ENCODE measurements at regions not wholly inside any gene's neighbourhood (a gene's known extent, or its start where the extent isn't known, plus 50 kb on each side); places are given as distances from the start of the nearest gene placed in this dataset.
"Not testable (repeated sequence)": the region's sequence is repeated elsewhere in the genome, so short reads cannot be mapped to it uniquely, and the experiment has no call there.

DNA sequence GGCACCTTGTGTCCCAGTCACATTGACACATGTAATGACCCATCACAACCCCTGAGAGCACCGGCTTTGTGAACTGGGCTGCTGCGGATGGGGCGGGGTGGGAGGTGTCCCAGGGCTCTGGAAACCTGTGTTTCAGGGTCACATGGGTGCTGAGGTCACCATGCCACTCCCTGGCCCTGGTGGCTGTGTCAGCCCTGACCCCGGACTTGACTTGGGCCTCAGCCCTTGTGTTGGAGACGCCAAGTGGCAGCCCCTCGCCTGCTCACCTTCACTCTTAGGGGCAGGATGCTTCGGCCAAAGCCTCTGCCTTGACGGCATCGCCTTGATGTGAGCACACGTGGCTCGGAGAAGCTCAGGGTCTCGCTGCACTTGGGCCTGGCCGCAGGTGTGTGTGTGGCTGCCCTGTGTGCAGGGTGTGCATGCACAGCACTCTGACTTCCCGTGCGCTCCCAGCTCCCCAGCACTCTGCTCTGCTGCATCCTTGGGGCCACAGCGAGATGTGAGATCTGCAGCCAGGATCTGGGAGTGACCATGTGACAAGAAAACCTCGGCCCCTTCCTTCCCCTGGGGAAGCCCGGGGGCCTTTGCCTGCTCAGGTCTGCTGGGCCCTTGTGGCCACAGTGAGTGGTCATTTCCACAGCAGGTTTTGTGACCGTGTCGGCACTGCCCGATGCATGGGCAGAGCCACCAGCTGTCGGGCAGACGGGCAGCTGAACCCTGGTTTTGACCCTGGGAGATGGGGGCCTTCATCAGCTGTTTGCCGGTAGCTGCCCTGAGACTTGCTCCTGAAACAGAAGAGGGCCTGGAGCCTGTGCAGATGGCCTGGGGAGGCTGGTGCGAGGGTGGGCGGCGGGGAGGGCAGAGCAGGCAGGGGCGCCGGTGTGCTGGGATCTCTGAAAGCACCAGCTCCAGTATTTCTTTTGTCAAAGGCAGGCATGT is 167.4 kb downstream of the KIF26A start:
- no peaks in the 10 kb centered on the region for H3K36me3 ChIP-seq (ENCODE audit: control insufficient read depth, insufficient read depth, low read length)
- no peak overlapping the region for H3K4me3 ChIP-seq (ENCODE audit: low read depth, low read length)
- H3K9ac ChIP-seq (ENCODE audit: low read depth, low read length): no peak overlapping the region
- no peaks in the 10 kb centered on the region for H3K9me3 ChIP-seq (ENCODE audit: control insufficient read depth, insufficient read depth, low read length)
- no peaks in the 10 kb centered on the region for H3K4me1 ChIP-seq (ENCODE audit: control insufficient read depth, insufficient read depth, low read length)
- H3K27me3 ChIP-seq (ENCODE audit: control insufficient read depth, insufficient read depth, low read length): no peaks in the 10 kb centered on the region

DNA sequence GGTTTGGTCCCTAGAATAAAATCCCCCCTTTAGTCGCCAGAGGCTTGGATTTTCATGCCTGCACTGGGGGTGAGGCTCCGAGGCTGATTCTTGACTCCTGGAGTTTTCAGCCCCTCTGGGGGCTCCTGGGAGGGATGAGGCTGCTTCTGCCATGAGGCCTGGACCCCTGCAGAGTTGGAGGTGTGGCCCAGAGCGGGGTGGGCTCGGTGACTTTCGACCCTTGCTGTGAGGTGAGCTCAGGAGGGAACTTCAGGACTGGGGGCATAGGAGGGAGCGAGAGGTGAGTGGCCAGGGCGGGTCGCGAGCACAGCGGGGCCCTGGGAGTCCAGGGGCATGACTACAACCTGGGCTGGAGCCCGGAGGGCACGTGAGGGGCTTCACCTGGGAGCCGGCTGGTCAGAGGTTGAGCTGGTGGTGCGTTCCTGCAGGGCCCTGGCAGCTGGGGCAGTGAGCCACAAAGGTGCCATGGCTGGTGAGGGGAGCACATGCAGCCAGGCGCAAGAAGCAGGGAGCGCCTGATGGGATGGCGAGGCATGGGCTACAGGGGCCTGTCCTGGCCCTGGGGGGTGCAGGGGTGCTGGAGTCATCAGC is 168.2 kb downstream of the KIF26A start:
- H3K4me1 ChIP-seq (ENCODE audit: control insufficient read depth, insufficient read depth, low read length): no peaks in the 10 kb centered on the region
- H3K27me3 ChIP-seq (ENCODE audit: control insufficient read depth, insufficient read depth, low read length): no peaks in the 10 kb centered on the region
- H3K9ac ChIP-seq (ENCODE audit: low read depth, low read length): no peak overlapping the region
- no peaks in the 10 kb centered on the region for H3K9me3 ChIP-seq (ENCODE audit: control insufficient read depth, insufficient read depth, low read length)
- H3K36me3 ChIP-seq (ENCODE audit: control insufficient read depth, insufficient read depth, low read length): no peaks in the 10 kb centered on the region
- H3K4me3 ChIP-seq (ENCODE audit: low read depth, low read length): no peak overlapping the region

DNA sequence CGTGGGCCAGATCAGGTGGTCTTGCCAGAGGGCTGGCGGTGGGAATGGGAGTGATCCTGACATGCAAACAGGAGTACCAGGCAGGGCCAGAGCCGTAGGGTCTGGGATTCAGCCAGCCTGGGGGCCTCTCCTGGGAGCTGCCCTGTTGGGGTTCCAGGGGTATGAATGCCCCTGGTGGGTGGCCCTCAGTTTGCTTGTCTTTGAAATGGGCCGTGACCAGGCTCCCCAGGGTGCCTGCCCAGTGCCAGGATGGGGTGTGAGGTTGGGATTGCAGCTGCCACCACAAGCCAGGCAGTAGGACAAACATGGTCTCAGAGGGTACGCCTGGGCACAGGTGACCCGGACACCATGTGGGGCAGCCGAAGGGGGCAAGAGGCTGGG is 168.8 kb downstream of the KIF26A start:
- H3K9ac ChIP-seq (ENCODE audit: low read depth, low read length): no peak overlapping the region
- no peaks in the 10 kb centered on the region for H3K36me3 ChIP-seq (ENCODE audit: control insufficient read depth, insufficient read depth, low read length)
- no peaks in the 10 kb centered on the region for H3K27me3 ChIP-seq (ENCODE audit: control insufficient read depth, insufficient read depth, low read length)
- no peaks in the 10 kb centered on the region for H3K9me3 ChIP-seq (ENCODE audit: control insufficient read depth, insufficient read depth, low read length)
- no peaks in the 10 kb centered on the region for H3K4me1 ChIP-seq (ENCODE audit: control insufficient read depth, insufficient read depth, low read length)
- no peak overlapping the region for H3K4me3 ChIP-seq (ENCODE audit: low read depth, low read length)

DNA sequence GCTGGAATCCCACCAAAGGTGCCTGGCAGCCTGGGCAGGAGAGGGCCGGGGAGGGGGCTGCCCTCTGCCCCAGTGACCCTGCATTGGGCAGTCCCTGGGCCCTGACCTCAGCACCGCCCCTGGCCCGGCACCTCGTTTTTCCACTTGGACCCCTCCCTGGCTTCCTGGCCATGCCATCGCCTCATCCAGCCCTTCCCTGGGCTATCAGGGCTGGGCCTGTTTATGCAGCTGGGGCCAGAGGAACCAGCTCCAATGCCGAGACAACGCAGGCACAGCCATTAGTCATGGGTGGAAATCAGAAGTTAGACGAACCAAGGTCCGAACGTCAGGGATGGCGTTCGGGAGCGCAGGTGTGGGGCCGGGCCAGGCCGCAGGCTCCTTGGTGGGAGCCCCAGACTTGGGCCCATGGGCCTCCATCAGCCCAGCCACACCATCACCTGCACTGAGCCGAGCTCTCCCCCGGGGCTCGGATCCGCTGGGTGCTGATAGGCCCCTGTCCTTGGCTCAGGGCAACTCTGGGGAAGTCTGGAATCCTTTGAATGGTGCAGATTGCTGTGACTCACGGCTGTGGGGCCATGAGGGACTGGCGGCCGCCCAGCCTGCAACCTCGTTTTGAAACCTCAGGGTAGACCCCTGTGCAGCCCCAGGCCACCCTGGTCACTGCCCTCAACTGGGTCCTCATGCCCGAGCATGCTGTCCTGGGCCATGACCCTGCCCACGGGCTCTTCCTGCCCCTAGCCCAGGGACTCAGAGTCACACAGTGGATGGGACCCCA is 169.4 kb downstream of the KIF26A start:
- Histone ChIP-seq H3K4me1 (ENCODE audit: control insufficient read depth, insufficient read depth, low read length) (no peaks in the 10 kb centered on the region), H3K27me3 (ENCODE audit: control insufficient read depth, insufficient read depth, low read length) (no peaks in the 10 kb centered on the region), H3K9me3 (ENCODE audit: control insufficient read depth, insufficient read depth, low read length) (no peaks in the 10 kb centered on the region), H3K9ac (ENCODE audit: low read depth, low read length) (no peak overlapping the region), H3K36me3 (ENCODE audit: control insufficient read depth, insufficient read depth, low read length) (no peaks in the 10 kb centered on the region), H3K4me3 (ENCODE audit: low read depth, low read length) (no peak overlapping the region)

DNA sequence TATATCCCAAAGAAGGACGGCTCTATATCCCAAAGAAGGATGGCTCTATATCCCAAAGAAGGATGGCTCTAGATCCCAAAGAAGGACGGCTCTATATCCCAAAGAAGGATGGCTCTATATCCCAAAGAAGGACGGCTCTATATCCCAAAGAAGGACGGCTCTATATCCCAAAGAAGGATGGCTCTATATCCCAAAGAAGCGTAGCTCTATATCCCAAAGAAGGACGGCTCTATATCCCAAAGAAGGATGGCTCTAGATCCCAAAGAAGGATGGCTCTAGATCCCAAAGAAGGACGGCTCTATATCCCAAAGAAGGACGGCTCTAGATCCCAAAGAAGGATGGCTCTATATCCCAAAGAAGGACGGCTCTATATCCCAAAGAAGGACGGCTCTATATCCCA is 170.1 kb downstream of the KIF26A start:
- not testable (repeated sequence) for H3K27me3 ChIP-seq (ENCODE audit: control insufficient read depth, insufficient read depth, low read length); H3K9me3 ChIP-seq (ENCODE audit: control insufficient read depth, insufficient read depth, low read length); H3K36me3 ChIP-seq (ENCODE audit: control insufficient read depth, insufficient read depth, low read length); H3K4me3 ChIP-seq (ENCODE audit: low read depth, low read length); H3K4me1 ChIP-seq (ENCODE audit: control insufficient read depth, insufficient read depth, low read length); H3K9ac ChIP-seq (ENCODE audit: low read depth, low read length)

DNA sequence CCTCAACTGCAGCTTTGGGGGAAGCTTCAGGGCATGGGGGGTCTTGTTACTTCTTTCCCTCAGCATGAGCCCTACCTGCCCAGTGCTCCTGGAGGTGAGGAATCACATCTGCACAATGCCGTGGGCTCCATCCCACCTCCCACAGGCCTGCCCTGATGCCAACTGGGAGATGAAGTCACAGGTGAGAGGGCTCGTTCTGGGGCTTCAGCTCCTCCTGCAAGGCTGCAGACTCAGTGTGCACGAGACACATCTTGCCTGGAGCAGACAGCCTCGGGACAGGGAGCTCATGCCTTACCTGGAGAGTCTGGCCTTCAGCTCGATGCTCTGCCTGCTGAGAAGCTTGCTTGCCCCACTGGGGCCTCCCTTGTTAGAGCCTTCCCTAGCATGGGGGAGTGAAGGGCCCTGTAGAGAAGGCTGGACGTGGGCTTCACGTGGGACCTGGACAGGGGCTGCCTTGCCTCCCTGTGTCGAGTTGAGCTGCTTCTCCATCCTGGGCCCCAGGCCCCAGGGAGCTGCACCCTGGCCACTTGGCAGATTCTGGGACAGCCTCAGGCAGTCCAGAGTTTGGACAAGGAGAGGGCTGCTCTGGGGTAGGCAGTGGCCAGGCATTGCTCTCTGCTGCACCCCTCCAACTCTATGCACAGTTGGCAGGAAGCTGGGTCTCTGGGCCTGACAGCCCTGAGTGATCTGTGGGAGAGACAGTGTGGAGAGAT is 171.4 kb downstream of the KIF26A start:
- no peak overlapping the region for H3K9ac ChIP-seq (ENCODE audit: low read depth, low read length)
- no peaks in the 10 kb centered on the region for H3K36me3 ChIP-seq (ENCODE audit: control insufficient read depth, insufficient read depth, low read length)
- no peak overlapping the region for H3K4me3 ChIP-seq (ENCODE audit: low read depth, low read length)
- H3K9me3 ChIP-seq (ENCODE audit: control insufficient read depth, insufficient read depth, low read length): no peaks in the 10 kb centered on the region
- H3K4me1 ChIP-seq (ENCODE audit: control insufficient read depth, insufficient read depth, low read length): no peaks in the 10 kb centered on the region
- H3K27me3 ChIP-seq (ENCODE audit: control insufficient read depth, insufficient read depth, low read length): no peaks in the 10 kb centered on the region

DNA sequence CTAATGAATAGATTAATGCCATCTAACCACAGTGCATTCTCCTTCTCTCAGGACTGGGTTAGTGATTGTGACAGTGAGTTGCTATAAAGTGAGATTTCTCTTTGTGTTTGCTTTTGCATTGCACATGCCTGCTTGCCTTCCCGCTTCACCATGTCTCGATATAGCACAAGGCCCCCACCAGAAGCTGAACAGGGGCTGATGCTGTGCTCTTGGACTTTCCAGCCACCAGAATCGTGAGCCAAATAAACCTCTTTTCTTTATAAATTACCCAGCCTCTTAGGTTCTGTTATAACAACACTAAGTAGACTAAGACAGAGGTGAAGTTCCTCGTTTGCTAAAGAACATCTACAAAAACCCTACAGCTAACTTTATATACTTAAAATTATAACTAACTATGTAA is 173.0 kb downstream of the KIF26A start:
- Histone ChIP-seq H3K4me3 (ENCODE audit: low read depth, low read length) (no peak overlapping the region), H3K36me3 (ENCODE audit: control insufficient read depth, insufficient read depth, low read length) (no peaks in the 10 kb centered on the region), H3K9me3 (ENCODE audit: control insufficient read depth, insufficient read depth, low read length) (no peaks in the 10 kb centered on the region), H3K27me3 (ENCODE audit: control insufficient read depth, insufficient read depth, low read length) (no peaks in the 10 kb centered on the region), H3K9ac (ENCODE audit: low read depth, low read length) (no peak overlapping the region), H3K4me1 (ENCODE audit: control insufficient read depth, insufficient read depth, low read length) (no peaks in the 10 kb centered on the region)

DNA sequence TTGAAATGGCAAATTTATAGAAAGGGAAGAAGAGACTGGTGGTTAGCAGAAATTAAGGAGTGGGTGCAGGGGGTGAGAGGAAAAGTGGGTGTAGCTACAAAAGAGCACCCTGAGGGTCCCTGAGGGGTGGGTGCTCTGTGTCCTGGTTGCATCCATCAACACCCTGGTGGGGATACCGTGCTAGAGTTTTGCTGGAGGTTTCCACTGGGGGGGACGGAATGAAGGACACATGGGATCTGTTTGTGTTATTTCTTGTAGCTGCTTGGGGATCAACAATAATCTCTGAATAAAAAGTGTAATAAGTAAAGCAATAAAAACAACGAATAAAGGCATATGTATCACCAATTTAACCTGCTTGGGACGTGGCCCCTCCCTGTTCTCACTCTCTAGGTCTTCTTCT is 175.3 kb downstream of the KIF26A start:
- Histone ChIP-seq H3K9ac (ENCODE audit: low read depth, low read length) (no peak overlapping the region), H3K4me1 (ENCODE audit: control insufficient read depth, insufficient read depth, low read length) (no peaks in the 10 kb centered on the region), H3K27me3 (ENCODE audit: control insufficient read depth, insufficient read depth, low read length) (no peaks in the 10 kb centered on the region), H3K9me3 (ENCODE audit: control insufficient read depth, insufficient read depth, low read length) (no peaks in the 10 kb centered on the region), H3K36me3 (ENCODE audit: control insufficient read depth, insufficient read depth, low read length) (no peaks in the 10 kb centered on the region), H3K4me3 (ENCODE audit: low read depth, low read length) (no peak overlapping the region)

DNA sequence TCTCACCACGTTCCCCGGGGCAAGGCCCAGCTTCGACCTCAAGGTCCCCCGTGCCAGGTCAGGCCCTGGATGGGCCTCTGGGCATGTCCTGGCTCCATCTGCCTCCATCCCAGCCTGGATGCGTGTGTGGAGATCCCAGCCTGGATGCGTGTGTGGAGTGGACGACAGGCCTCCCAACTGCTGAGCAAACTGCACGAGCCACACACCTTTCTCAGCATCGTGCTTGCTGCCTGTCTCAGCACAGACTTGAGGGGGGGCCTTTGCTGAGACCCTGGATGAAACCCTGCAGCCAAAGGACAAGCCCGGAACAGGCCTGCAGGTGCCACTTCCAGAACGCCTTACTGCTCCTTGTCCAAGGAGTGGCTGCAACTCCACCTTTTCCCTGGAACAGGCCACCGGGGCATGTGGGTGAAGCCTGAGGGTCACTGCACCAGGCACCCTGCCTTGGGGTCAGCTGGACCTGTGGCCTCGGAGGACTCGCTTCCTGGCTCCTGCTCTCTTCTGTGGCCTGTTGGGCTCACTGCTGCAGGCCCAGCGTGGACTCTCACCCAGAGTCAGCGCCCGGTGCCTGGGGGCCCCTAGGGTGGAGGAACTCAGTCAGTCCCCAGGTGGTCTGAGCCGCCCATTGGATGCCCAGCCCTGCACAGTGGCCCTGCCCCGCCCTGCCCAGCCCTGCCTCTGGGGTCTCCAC is 176.0 kb downstream of the KIF26A start:
- H3K9me3 ChIP-seq (ENCODE audit: control insufficient read depth, insufficient read depth, low read length): no peaks in the 10 kb centered on the region
- no peak overlapping the region for H3K4me3 ChIP-seq (ENCODE audit: low read depth, low read length)
- no peaks in the 10 kb centered on the region for H3K4me1 ChIP-seq (ENCODE audit: control insufficient read depth, insufficient read depth, low read length)
- no peak overlapping the region for H3K9ac ChIP-seq (ENCODE audit: low read depth, low read length)
- no peaks in the 10 kb centered on the region for H3K36me3 ChIP-seq (ENCODE audit: control insufficient read depth, insufficient read depth, low read length)
- no peaks in the 10 kb centered on the region for H3K27me3 ChIP-seq (ENCODE audit: control insufficient read depth, insufficient read depth, low read length)

DNA sequence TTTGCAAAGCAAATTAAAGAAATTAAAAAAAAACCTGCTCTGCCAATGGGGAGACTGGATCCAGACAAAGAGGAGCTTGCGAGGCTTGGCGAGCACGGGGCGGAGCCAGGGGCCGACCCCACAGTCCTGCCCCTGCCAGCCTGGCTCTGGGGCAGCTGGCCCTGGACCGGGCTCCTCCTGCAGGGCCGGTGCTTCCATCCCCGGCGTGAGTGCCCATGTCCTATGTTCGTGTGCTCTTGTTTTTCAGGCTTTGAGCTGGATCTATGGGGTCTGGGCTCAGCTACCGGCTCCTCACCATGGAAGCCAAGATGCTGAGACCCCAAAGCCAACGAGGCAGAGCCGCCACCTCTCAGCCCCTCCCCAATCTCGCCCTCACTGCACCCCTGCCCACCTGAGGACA is 176.8 kb downstream of the KIF26A start:
- no peak overlapping the region for H3K4me3 ChIP-seq (ENCODE audit: low read depth, low read length)
- no peaks in the 10 kb centered on the region for H3K9me3 ChIP-seq (ENCODE audit: control insufficient read depth, insufficient read depth, low read length)
- no peaks in the 10 kb centered on the region for H3K36me3 ChIP-seq (ENCODE audit: control insufficient read depth, insufficient read depth, low read length)
- no peaks in the 10 kb centered on the region for H3K27me3 ChIP-seq (ENCODE audit: control insufficient read depth, insufficient read depth, low read length)
- no peak overlapping the region for H3K9ac ChIP-seq (ENCODE audit: low read depth, low read length)
- H3K4me1 ChIP-seq (ENCODE audit: control insufficient read depth, insufficient read depth, low read length): no peaks in the 10 kb centered on the region

DNA sequence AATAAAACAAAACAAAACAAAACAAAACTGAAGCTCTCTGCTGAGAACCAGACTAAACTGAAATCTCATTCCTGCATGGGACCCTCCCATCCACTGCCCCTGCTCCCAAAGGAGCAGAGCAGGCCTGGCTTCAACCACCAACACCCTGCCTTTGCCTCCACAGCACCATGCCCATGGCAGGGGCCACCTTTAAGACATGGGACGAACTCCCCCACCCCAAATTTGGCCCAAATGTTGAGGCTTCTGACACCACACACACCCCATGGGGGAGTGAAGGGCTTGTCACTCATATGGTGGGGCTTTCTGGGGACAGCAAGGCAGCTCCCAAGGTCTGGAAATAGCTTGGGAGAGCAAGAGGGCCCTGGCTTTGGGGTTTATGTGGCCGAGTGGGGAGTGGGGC is 177.2 kb downstream of the KIF26A start:
- H3K9me3 ChIP-seq (ENCODE audit: control insufficient read depth, insufficient read depth, low read length): no peaks in the 10 kb centered on the region
- H3K4me1 ChIP-seq (ENCODE audit: control insufficient read depth, insufficient read depth, low read length): no peaks in the 10 kb centered on the region
- H3K36me3 ChIP-seq (ENCODE audit: control insufficient read depth, insufficient read depth, low read length): no peaks in the 10 kb centered on the region
- no peak overlapping the region for H3K4me3 ChIP-seq (ENCODE audit: low read depth, low read length)
- H3K27me3 ChIP-seq (ENCODE audit: control insufficient read depth, insufficient read depth, low read length): no peaks in the 10 kb centered on the region
- no peak overlapping the region for H3K9ac ChIP-seq (ENCODE audit: low read depth, low read length)

Measured in iPS-15b (cell line).